ENCODE measurements at regions not wholly inside any gene's neighbourhood (a gene's known extent, or its start where the extent isn't known, plus 50 kb on each side); places are given as distances from the start of the nearest gene placed in this dataset.

DNA sequence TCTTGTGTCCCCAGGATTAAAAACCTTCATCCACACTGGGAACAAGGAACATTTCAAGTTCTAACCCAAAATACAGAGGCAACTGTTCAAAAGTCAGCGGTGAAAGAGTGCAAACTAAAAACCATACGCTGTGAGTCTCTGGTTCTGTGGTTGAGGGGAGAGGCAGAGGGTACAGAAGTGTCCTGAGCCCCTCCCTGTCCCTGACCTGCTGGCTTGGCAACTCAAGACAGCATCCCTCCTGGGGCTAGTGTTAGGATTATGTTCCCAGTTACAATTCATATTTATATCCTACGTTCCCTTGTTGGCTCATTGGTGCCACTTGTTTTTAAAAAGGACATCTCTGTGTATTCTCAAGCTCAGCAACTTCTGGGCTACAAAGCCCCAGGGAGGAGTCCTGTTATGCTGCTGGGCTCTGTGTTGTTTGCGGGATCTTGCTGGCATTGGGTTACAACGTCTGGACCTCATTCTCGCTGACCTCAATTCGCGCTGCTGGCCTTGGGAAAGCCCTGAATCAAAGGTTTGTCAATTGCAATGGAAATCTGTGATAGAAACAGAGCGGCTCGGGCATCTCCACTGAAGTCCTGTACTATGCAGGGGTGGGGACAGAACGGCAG lies 420.8 kb downstream of the FUT8 start:
- H3K36me3 ChIP-seq (replicated peaks), result no peaks in the 10 kb centered on the region
- in situ Hi-C loops (cut with HindIII; ENCODE audit: low pct_ligation_motif_present, low sequenced_read_pairs), result no loop called here
- H3K27me3 ChIP-seq (replicated peaks), result no peaks in the 10 kb centered on the region
- H3K4me3 ChIP-seq (ENCODE audit: low read depth, low read length), result no peak overlapping the region
- no peak for DNase-seq
- H3K27ac ChIP-seq, result no peak overlapping the region
- TF ChIP-seq, protein P1, sequence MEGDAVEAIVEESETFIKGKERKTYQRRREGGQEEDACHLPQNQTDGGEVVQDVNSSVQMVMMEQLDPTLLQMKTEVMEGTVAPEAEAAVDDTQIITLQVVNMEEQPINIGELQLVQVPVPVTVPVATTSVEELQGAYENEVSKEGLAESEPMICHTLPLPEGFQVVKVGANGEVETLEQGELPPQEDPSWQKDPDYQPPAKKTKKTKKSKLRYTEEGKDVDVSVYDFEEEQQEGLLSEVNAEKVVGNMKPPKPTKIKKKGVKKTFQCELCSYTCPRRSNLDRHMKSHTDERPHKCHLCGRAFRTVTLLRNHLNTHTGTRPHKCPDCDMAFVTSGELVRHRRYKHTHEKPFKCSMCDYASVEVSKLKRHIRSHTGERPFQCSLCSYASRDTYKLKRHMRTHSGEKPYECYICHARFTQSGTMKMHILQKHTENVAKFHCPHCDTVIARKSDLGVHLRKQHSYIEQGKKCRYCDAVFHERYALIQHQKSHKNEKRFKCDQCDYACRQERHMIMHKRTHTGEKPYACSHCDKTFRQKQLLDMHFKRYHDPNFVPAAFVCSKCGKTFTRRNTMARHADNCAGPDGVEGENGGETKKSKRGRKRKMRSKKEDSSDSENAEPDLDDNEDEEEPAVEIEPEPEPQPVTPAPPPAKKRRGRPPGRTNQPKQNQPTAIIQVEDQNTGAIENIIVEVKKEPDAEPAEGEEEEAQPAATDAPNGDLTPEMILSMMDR (IDR thresholded peaks at IDR 0.05; ENCODE audit: low read depth, low read length, missing control alignments), result no peak

DNA sequence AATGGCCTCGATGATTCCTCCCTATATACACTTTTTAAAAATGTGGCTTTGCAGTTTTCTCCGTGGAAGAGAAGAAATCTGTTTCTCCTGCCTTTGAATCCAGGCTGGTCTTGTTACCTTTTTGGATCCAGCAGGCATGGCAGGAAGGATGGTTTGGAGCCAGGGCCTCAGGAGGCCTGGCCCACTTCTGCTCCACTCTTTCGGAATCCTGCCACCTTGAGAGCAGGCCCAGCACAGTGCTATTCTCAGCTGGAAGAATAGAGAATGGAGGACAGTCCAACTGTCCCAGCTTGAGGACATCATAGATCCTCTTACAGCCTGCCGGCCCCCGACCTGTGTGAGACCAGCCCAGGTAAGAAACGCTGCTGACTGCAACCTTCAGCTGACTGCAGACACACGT lies 421.5 kb downstream of the FUT8 start:
- Histone ChIP-seq H3K27ac (no peak overlapping the region), H3K4me3 (ENCODE audit: low read depth, low read length) (no peak overlapping the region), H3K27me3 (replicated peaks) (no peaks in the 10 kb centered on the region), H3K36me3 (replicated peaks) (no peaks in the 10 kb centered on the region)
- in situ Hi-C loops (cut with HindIII; ENCODE audit: low pct_ligation_motif_present, low sequenced_read_pairs), result no loop called here
- TF ChIP-seq, protein P1 (IDR thresholded peaks at IDR 0.05; ENCODE audit: low read depth, low read length, missing control alignments), result no peak
- no peak for DNase-seq

DNA sequence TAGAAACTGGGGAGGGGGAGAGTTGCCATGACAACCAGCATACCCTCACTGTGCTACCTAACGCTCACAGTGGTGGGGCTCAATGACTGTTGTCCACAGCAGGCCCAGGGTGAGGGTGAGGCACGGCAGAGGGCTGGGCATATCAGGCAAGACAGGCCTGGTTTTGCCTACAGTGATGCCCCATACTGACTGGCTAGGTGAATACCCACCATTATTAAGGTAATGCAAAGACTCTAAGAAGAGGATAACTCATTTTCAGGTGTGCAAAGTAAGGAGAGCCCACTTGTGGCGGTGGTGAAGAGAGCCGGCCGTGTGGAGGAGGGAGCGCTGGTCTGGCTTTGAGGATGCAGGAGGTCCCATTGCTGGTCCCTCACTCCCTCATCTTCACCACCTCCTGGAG lies 422.3 kb downstream of the FUT8 start:
- in situ Hi-C loops (cut with HindIII; ENCODE audit: low pct_ligation_motif_present, low sequenced_read_pairs), result no loop called here
- no peaks in the 10 kb centered on the region for H3K27me3 ChIP-seq (replicated peaks)
- H3K36me3 ChIP-seq (replicated peaks), result no peaks in the 10 kb centered on the region
- no peak overlapping the region for H3K4me3 ChIP-seq (ENCODE audit: low read depth, low read length)
- DNase-seq, result no peak
- no peak overlapping the region for H3K27ac ChIP-seq
- TF ChIP-seq, protein P1 (IDR thresholded peaks at IDR 0.05; ENCODE audit: low read depth, low read length, missing control alignments), result no peak

DNA sequence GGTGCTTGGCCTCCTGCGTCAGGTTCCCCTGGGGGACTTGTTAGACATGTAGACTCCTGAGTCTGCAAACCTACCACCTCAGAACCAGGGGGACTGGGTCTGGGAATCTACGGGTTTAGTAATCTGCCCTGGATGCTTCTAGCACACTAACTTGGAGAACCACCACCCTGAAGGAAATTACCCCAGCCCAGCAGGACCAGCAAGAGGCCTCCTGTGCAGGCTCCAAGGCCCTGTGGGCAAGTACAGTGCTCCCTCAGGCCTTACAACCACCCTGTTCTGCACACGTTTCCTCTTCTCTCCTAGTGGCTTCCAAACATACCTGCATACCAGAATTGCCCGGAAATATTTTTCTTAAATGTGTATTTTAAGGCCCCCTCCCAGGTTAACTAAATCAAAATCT lies 423.0 kb downstream of the FUT8 start:
- Histone ChIP-seq H3K27ac (no peak overlapping the region), H3K4me3 (ENCODE audit: low read depth, low read length) (no peak overlapping the region), H3K27me3 (replicated peaks) (no peaks in the 10 kb centered on the region), H3K36me3 (replicated peaks) (no peaks in the 10 kb centered on the region)
- in situ Hi-C loops (cut with HindIII; ENCODE audit: low pct_ligation_motif_present, low sequenced_read_pairs), result no loop called here
- DNase-seq, result no peak
- TF ChIP-seq, protein P1 (IDR thresholded peaks at IDR 0.05; ENCODE audit: low read depth, low read length, missing control alignments), result no peak

DNA sequence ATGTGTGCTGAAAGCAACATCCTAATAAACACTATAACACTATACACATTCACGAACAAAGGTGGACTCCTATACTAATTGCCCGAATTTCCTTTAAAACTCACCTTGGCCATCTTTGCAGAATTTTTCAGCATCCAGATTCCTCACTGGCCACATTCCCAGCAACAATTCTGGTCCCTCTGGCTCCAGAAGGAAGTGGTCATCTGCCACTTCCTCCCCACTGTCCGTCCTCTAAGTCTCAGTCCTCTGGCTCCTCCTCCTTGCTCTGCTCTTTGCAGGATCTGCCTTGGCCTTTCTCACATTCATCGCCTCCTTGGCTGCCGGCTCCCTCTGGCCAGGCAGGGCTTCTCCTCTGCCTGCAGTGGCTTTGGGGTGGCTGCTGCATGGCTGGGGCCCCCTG lies 426.0 kb downstream of the FUT8 start:
- H3K36me3 ChIP-seq (replicated peaks), result no peaks in the 10 kb centered on the region
- TF ChIP-seq, protein P1 (IDR thresholded peaks at IDR 0.05; ENCODE audit: low read depth, low read length, missing control alignments), result no peak
- no peak for DNase-seq
- H3K4me3 ChIP-seq (ENCODE audit: low read depth, low read length), result no peak overlapping the region
- no peaks in the 10 kb centered on the region for H3K27me3 ChIP-seq (replicated peaks)
- H3K27ac ChIP-seq, result no peak overlapping the region
- in situ Hi-C loops (cut with HindIII; ENCODE audit: low pct_ligation_motif_present, low sequenced_read_pairs), result no loop called here

DNA sequence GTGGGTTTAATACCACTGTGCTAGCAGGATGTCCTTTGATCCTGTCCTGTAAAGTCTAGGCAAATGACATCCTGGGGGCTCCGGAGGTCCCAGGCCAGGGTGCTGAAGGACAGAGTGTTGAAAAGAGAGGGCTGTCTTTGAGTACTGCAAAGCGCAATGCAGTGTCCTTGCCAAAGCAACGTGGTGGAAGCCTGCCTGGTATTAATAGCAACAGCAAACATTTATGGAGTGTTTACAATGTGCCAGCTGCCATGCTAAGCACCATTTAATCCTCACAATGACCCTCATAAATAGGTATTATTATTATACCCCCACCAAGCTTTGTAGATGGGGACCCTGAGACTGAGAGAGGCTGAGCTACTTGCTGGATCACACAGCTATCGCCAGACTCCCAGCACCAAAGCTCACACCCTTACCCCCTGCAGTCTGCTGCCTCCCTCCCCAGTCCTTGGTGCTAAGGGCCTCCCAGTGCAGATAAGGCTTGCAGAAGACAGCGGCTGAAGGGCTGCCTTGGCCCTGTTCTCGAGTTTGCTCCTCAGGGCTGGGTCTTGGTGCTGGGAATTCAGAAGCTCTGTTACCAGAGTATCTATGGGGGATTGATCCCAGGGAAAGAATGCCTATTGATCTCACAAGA lies 427.7 kb downstream of the FUT8 start:
- no peak for DNase-seq
- Histone ChIP-seq H3K27ac (no peak overlapping the region), H3K36me3 (replicated peaks) (no peaks in the 10 kb centered on the region), H3K4me3 (ENCODE audit: low read depth, low read length) (no peak overlapping the region), H3K27me3 (replicated peaks) (no peaks in the 10 kb centered on the region)
- in situ Hi-C loops (cut with HindIII; ENCODE audit: low pct_ligation_motif_present, low sequenced_read_pairs), result no loop called here
- TF ChIP-seq, protein P1 (IDR thresholded peaks at IDR 0.05; ENCODE audit: low read depth, low read length, missing control alignments), result no peak

All from brain microvascular endothelial cell (primary cell).